ENCODE measurements at regions not wholly inside any gene's neighbourhood (a gene's known extent, or its start where the extent isn't known, plus 50 kb on each side); places are given as distances from the start of the nearest gene placed in this dataset.
"Not testable (repeated sequence)": the region's sequence is repeated elsewhere in the genome, so short reads cannot be mapped to it uniquely, and the experiment has no call there.

GRCh38 chr4:115674485-115674884 lies 561.1 kb upstream of the NDST4 start:
- intact Hi-C loops (cut with DNase I, micrococcal nuclease) = no loop called here
- DNase-seq (no peak), ATAC-seq (no peak)

GRCh38 chr4:115671581-115671980 lies 558.2 kb upstream of the NDST4 start:
- ATAC-seq (no peak), DNase-seq (no peak)
- intact Hi-C loops (cut with DNase I, micrococcal nuclease) = no loop called here

GRCh38 chr4:115670930-115671329 lies 557.5 kb upstream of the NDST4 start:
- no peak for DNase-seq
- intact Hi-C loops (cut with DNase I, micrococcal nuclease) = no loop called here
- no peak for ATAC-seq

GRCh38 chr4:115668396-115668795 lies 555.0 kb upstream of the NDST4 start:
- intact Hi-C loops (cut with DNase I, micrococcal nuclease) = no loop called here
- no peak for DNase-seq
- no peak for ATAC-seq

- no peak for ATAC-seq
- DNase-seq = no peak
- intact Hi-C loops (cut with DNase I, micrococcal nuclease) = no loop called here
Measured at GRCh38 chr4:115664285-115664684, 550.9 kb upstream of the NDST4 start.

- no peak for DNase-seq
- ATAC-seq = no peak
- intact Hi-C loops (cut with DNase I, micrococcal nuclease) = no loop called here
Measured at GRCh38 chr4:115660465-115660864, 547.0 kb upstream of the NDST4 start.

- DNase-seq (no peak), ATAC-seq (no peak)
- intact Hi-C loops (cut with DNase I, micrococcal nuclease) = no loop called here
Measured at GRCh38 chr4:115657991-115658650, 544.7 kb upstream of the NDST4 start.

GRCh38 chr4:115655626-115656025 lies 542.2 kb upstream of the NDST4 start:
- ATAC-seq (no peak), DNase-seq (no peak)
- intact Hi-C loops (cut with DNase I, micrococcal nuclease) = no loop called here

- DNase-seq (no peak), ATAC-seq (no peak)
- intact Hi-C loops (cut with DNase I, micrococcal nuclease) = no loop called here
Measured at GRCh38 chr4:115648786-115649185, 535.4 kb upstream of the NDST4 start.

- ATAC-seq = no peak
- DNase-seq = no peak
- intact Hi-C loops (cut with DNase I, micrococcal nuclease) = no loop called here
Measured at GRCh38 chr4:115629270-115629669, 515.9 kb upstream of the NDST4 start.

GRCh38 chr4:115609631-115610030 lies 496.2 kb upstream of the NDST4 start:
- DNase-seq = no peak
- ATAC-seq = no peak
- intact Hi-C loops (cut with DNase I, micrococcal nuclease) = no loop called here

GRCh38 chr4:115607311-115607710 lies 493.9 kb upstream of the NDST4 start:
- ATAC-seq (no peak), DNase-seq (no peak)
- intact Hi-C loops (cut with DNase I, micrococcal nuclease) = no loop called here

GRCh38 chr4:115596265-115597001 lies 483.0 kb upstream of the NDST4 start:
- ATAC-seq = no peak
- intact Hi-C loops (cut with DNase I, micrococcal nuclease) = no loop called here
- DNase-seq = no peak

- no peak for ATAC-seq
- DNase-seq = no peak
- intact Hi-C loops (cut with DNase I, micrococcal nuclease) = no loop called here
Measured at GRCh38 chr4:115580901-115581300, 467.5 kb upstream of the NDST4 start.

- ATAC-seq (no peak), DNase-seq (no peak)
- intact Hi-C loops (cut with DNase I, micrococcal nuclease) = no loop called here
Measured at GRCh38 chr4:115575851-115576250, 462.4 kb upstream of the NDST4 start.

- DNase-seq (no peak), ATAC-seq (no peak)
- intact Hi-C loops (cut with DNase I, micrococcal nuclease) = no loop called here
Measured at GRCh38 chr4:115562506-115562905, 449.1 kb upstream of the NDST4 start.

GRCh38 chr4:115548123-115548522 lies 434.7 kb upstream of the NDST4 start:
- intact Hi-C loops (cut with DNase I, micrococcal nuclease) = no loop called here
- no peak for ATAC-seq

GRCh38 chr4:115537387-115537786 lies 424.0 kb upstream of the NDST4 start:
- DNase-seq (no peak), ATAC-seq (no peak)
- intact Hi-C loops (cut with DNase I, micrococcal nuclease) = no loop called here

More at GRCh38 chr4:115548123-115548522, 434.7 kb upstream of the NDST4 start:
- DNase-seq = no peak

GRCh38 chr4:115529126-115529525 lies 415.7 kb upstream of the NDST4 start:
- intact Hi-C loops (cut with DNase I, micrococcal nuclease) = no loop called here
- no peak for ATAC-seq
- no peak for DNase-seq

GRCh38 chr4:115519476-115519875 lies 406.1 kb upstream of the NDST4 start:
- ATAC-seq = not testable (repeated sequence)

GRCh38 chr4:115515772-115516171 lies 402.4 kb upstream of the NDST4 start:
- DNase-seq (no peak), ATAC-seq (no peak)
- intact Hi-C loops (cut with DNase I, micrococcal nuclease) = no loop called here

More at GRCh38 chr4:115519476-115519875, 406.1 kb upstream of the NDST4 start:
- intact Hi-C loops (cut with DNase I, micrococcal nuclease); DNase-seq: not testable (repeated sequence)
